Neural progenitor cell (in vitro differentiated cells): ENCODE measurements at regions not wholly inside any gene's neighbourhood (a gene's known extent, or its start where the extent isn't known, plus 50 kb on each side); places are given as distances from the start of the nearest gene placed in this dataset.
"Not testable (repeated sequence)": the region's sequence is repeated elsewhere in the genome, so short reads cannot be mapped to it uniquely, and the experiment has no call there.

Source experiments
- DNase-seq: peaks from one replicate; pipeline ENCODE4 v3.0.0-alpha.2; 2016; ENCODE audit warnings: low spot score
- H2AFZ ChIP-seq: fragments of 200-600 bp; sonication (generic); replicated peaks from 2 replicates; pipeline ENCODE4 v1.6.1; 2016; ENCODE audit warnings: antibody characterized with exemption
- H3F3A ChIP-seq: fragments of 200-600 bp; sonication (generic); 2 replicates; pipeline ENCODE4 v1.6.1; 2016; ENCODE audit warnings: antibody characterized with exemption, low read depth
- H3K27ac ChIP-seq: fragments of 200-600 bp; sonication (generic); 2 replicates; pipeline ENCODE4 v1.5.1; 2016; ENCODE audit warnings: mild to moderate bottlenecking
- H3K27me3 ChIP-seq: fragments of 200-600 bp; sonication (generic); 2 replicates; pipeline ENCODE4 v1.6.1; 2016; ENCODE audit warnings: mild to moderate bottlenecking, moderate library complexity
- H3K36me3 ChIP-seq: fragments of 200-600 bp; sonication (generic); 2 replicates; pipeline ENCODE4 v1.5.1; 2016
- H3K4me1 ChIP-seq: fragments of 200-600 bp; sonication (generic); 2 replicates; pipeline ENCODE4 v1.6.1; 2016; ENCODE audit warnings: mixed run types
- H3K4me2 ChIP-seq: fragments of 200-600 bp; sonication (generic); 2 replicates; pipeline ENCODE4 v1.6.1; 2016
- H3K4me3 ChIP-seq: fragments of 200-600 bp; sonication (generic); 2 replicates; pipeline ENCODE4 v1.5.1; 2016
- H3K79me2 ChIP-seq: fragments of 200-600 bp; sonication (generic); 2 replicates; pipeline ENCODE4 v1.6.1; 2016; ENCODE audit warnings: low read depth
- H3K9ac ChIP-seq: fragments of 200-600 bp; sonication (generic); 2 replicates; pipeline ENCODE4 v1.6.1; 2016
- H3K9me3 ChIP-seq: fragments of 200-600 bp; sonication (generic); 2 replicates; pipeline ENCODE4 v1.5.1; 2016; ENCODE audit warnings: low read depth
- H4K20me1 ChIP-seq: fragments of 200-600 bp; sonication (generic); 2 replicates; pipeline ENCODE4 v1.6.1; 2016; ENCODE audit warnings: low read depth
- H3K27ac Mint-ChIP-seq: 3 replicates; pipeline ENCODE4 v1.8.0; 2021; ENCODE audit warnings: mixed read lengths
- H3K27me3 Mint-ChIP-seq: 2 replicates; pipeline ENCODE4 v1.8.0; 2022; ENCODE audit warnings: low read depth, mild to moderate bottlenecking, inconsistent platforms, moderate library complexity, mixed read lengths; ENCODE audit not compliant: insufficient read depth
- H3K36me3 Mint-ChIP-seq: 3 replicates; pipeline ENCODE4 v1.8.0; 2021; ENCODE audit warnings: mixed read lengths
- H3K4me1 Mint-ChIP-seq: 3 replicates; pipeline ENCODE4 v1.8.0; 2021; ENCODE audit warnings: mixed read lengths
- H3K4me3 Mint-ChIP-seq: 3 replicates; pipeline ENCODE4 v1.8.0; 2021; ENCODE audit warnings: mild to moderate bottlenecking, moderate library complexity, mixed read lengths
- H3K9me3 Mint-ChIP-seq: 3 replicates; pipeline ENCODE4 v1.8.0; 2020; ENCODE audit warnings: mixed read lengths
- CTCF ChIP-seq: fragments of 200-600 bp; sonication (generic); IDR thresholded peaks from 2 replicates; pipeline ENCODE4 v1.5.1; 2017; ENCODE audit warnings: antibody characterized with exemption, mild to moderate bottlenecking
- EZH2 ChIP-seq: fragments of 200-600 bp; sonication (generic); IDR thresholded peaks from 2 replicates; pipeline ENCODE4 v1.6.1; 2017; ENCODE audit warnings: antibody characterized with exemption, mild to moderate bottlenecking, moderate library complexity
- EZH2phosphoT487 ChIP-seq: fragments of 200-600 bp; sonication (generic); IDR thresholded peaks from 2 replicates; pipeline ENCODE4 v1.6.1; 2017; ENCODE audit warnings: antibody characterized with exemption

- no peak overlapping the region for H3K4me2 ChIP-seq
- H3K79me2 ChIP-seq = no peaks in the 10 kb centered on the region
- no peaks in the 10 kb centered on the region for H3K9me3 ChIP-seq
- Mint-ChIP-seq H3K27me3 (peaks cover 9% of the 10 kb centered on the region), H3K36me3 (peaks cover 2% of the 10 kb centered on the region), H3K27ac (no peak overlapping the region), H3K4me1 (peaks cover 20% of the 10 kb centered on the region), H3K9me3 (peaks cover 35% of the 10 kb centered on the region), H3K4me3 (no peak overlapping the region)
- TF ChIP-seq CTCF (no peak), EZH2 (no peak)
- H3K36me3 ChIP-seq = no peaks in the 10 kb centered on the region
- no peak overlapping the region for H2AFZ ChIP-seq
- no peak for DNase-seq
- H4K20me1 ChIP-seq = no peaks in the 10 kb centered on the region
- H3K27me3 ChIP-seq = no peaks in the 10 kb centered on the region
- peaks cover 15% of the 10 kb centered on the region for H3K4me1 ChIP-seq
- peaks cover under 1% of the 10 kb centered on the region for H3F3A ChIP-seq
- no peak overlapping the region for H3K4me3 ChIP-seq
- H3K27ac ChIP-seq = no peak overlapping the region
- no peak overlapping the region for H3K9ac ChIP-seq
These were observed 137.8 kb upstream of the RAB4A start for GRCh38 chr1:229133151-229133550.

- no peaks in the 10 kb centered on the region for H4K20me1 ChIP-seq
- H3K9ac ChIP-seq = no peak overlapping the region
- peaks cover 18% of the 10 kb centered on the region for H3K4me1 Mint-ChIP-seq
- no peak overlapping the region for H3K4me2 ChIP-seq
- no peak overlapping the region for H3K4me3 Mint-ChIP-seq
- H3K27me3 Mint-ChIP-seq = peaks cover 7% of the 10 kb centered on the region
- H2AFZ ChIP-seq = no peak overlapping the region
- H3K9me3 ChIP-seq = no peaks in the 10 kb centered on the region
- no peaks in the 10 kb centered on the region for H3K27me3 ChIP-seq
- H3K79me2 ChIP-seq = no peaks in the 10 kb centered on the region
- DNase-seq = no peak
- H3K4me3 ChIP-seq = no peak overlapping the region
- no peak for TF ChIP-seq EZH2phosphoT487
- no peak for TF ChIP-seq CTCF
- TF ChIP-seq EZH2 = no peak
- H3F3A ChIP-seq = no peaks in the 10 kb centered on the region
- H3K27ac ChIP-seq = no peak overlapping the region
- H3K9me3 Mint-ChIP-seq = peaks cover 35% of the 10 kb centered on the region
- peaks cover 15% of the 10 kb centered on the region for H3K4me1 ChIP-seq
- peaks cover 2% of the 10 kb centered on the region for H3K36me3 Mint-ChIP-seq
- H3K36me3 ChIP-seq = no peaks in the 10 kb centered on the region
- H3K27ac Mint-ChIP-seq = no peak overlapping the region
These were observed 137.1 kb upstream of the RAB4A start for GRCh38 chr1:229133811-229134210.

DNA sequence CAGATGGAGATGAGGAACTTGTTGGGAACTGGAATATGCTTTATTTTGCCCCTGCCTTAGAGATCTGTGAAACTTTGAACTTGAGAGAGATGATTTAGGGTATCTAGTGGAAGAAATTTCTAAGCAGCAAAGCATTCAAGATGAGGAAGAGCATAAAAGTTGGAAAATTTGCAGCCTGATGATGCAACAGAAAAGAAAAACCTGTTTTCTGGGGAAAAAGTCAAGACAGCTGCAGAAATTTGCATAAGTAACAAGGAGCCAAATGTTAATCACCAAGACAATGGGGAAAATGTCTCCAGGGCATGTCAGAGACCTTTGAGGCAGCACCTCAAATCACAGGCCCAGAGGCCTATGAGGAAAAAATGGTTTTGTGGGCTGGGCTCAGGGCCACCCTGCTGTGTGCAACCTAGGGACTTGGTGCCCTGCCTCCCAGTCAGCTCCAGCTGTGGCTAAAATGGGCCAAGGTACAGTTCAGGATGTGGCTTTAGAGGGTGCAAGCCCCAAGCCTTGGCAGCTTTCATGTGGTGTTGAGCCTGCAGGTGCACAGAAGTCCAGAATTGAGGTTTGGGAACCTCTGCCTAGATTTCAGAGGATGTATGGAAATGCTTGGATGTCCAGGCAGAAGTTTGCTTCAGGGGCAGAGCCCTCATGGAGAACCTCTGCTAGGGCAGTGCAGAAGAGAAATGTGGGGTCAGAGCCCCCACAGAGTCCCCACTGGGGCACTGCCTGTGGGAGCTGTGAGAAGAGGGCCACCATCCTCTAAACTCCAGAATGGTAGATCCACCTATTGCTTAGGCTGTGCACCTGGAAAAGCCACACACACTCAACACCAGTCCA lies 136.3 kb upstream of the RAB4A start:
- H3K27me3 ChIP-seq, H4K20me1 ChIP-seq, H3K36me3 ChIP-seq, H3F3A ChIP-seq, H3K27ac Mint-ChIP-seq, H3K79me2 ChIP-seq, H3K27ac ChIP-seq, H3K4me3 ChIP-seq, H3K4me2 ChIP-seq, DNase-seq, H3K9me3 ChIP-seq, H3K9ac ChIP-seq, H2AFZ ChIP-seq, H3K36me3 Mint-ChIP-seq, H3K27me3 Mint-ChIP-seq, H3K4me3 Mint-ChIP-seq: not testable (repeated sequence)
- Mint-ChIP-seq H3K4me1 (peaks cover 22% of the 10 kb centered on the region), H3K9me3 (peaks cover 35% of the 10 kb centered on the region)
- peaks cover 13% of the 10 kb centered on the region for H3K4me1 ChIP-seq

- no peak overlapping the region for H2AFZ ChIP-seq
- no peaks in the 10 kb centered on the region for H3K27me3 Mint-ChIP-seq
- peaks cover 35% of the 10 kb centered on the region for H3K9me3 Mint-ChIP-seq
- no peak overlapping the region for H3K4me2 ChIP-seq
- H3K79me2 ChIP-seq = no peaks in the 10 kb centered on the region
- H3K4me3 Mint-ChIP-seq = no peak overlapping the region
- H3K4me3 ChIP-seq = no peak overlapping the region
- no peak overlapping the region for H3K27ac Mint-ChIP-seq
- H3K36me3 ChIP-seq = no peaks in the 10 kb centered on the region
- H3K9me3 ChIP-seq = no peaks in the 10 kb centered on the region
- peaks cover 7% of the 10 kb centered on the region for H3K4me1 ChIP-seq
- H3K36me3 Mint-ChIP-seq = peaks cover 2% of the 10 kb centered on the region
- H3K27me3 ChIP-seq = no peaks in the 10 kb centered on the region
- no peak for DNase-seq
- TF ChIP-seq EZH2phosphoT487 = no peak
- no peak for TF ChIP-seq CTCF
- no peak for TF ChIP-seq EZH2
- no peak overlapping the region for H3K9ac ChIP-seq
- H4K20me1 ChIP-seq = no peaks in the 10 kb centered on the region
- H3F3A ChIP-seq = no peaks in the 10 kb centered on the region
- H3K4me1 Mint-ChIP-seq = peaks cover 19% of the 10 kb centered on the region
- no peak overlapping the region for H3K27ac ChIP-seq
These were observed 135.1 kb upstream of the RAB4A start for GRCh38 chr1:229135773-229136172.
